ENCODE measurements at regions not wholly inside any gene's neighbourhood (a gene's known extent, or its start where the extent isn't known, plus 50 kb on each side); places are given as distances from the start of the nearest gene placed in this dataset.

GRCh38 chr5:5902678-5903646 is 475.4 kb downstream of the MED10 start:
- no peak for TF ChIP-seq NFIC (IDR thresholded peaks at IDR 0.05)
- TF ChIP-seq, protein P1, sequence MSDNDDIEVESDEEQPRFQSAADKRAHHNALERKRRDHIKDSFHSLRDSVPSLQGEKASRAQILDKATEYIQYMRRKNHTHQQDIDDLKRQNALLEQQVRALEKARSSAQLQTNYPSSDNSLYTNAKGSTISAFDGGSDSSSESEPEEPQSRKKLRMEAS (IDR thresholded peaks at IDR 0.05): no peak
- no peak for TF ChIP-seq TEAD4 (IDR thresholded peaks at IDR 0.05)
- no peak for TF ChIP-seq EGR1 (IDR thresholded peaks at IDR 0.05)
- no peak for TF ChIP-seq RAD21 (IDR thresholded peaks at IDR 0.05; ENCODE audit: low read depth)
- no peak for TF ChIP-seq TAF1 (IDR thresholded peaks at IDR 0.05; ENCODE audit: low read depth)
- no peak for TF ChIP-seq CREB1 (IDR thresholded peaks at IDR 0.05; ENCODE audit: low read depth)
- no peak for TF ChIP-seq CEBPB (IDR thresholded peaks at IDR 0.05)
- TF ChIP-seq, protein P2, sequence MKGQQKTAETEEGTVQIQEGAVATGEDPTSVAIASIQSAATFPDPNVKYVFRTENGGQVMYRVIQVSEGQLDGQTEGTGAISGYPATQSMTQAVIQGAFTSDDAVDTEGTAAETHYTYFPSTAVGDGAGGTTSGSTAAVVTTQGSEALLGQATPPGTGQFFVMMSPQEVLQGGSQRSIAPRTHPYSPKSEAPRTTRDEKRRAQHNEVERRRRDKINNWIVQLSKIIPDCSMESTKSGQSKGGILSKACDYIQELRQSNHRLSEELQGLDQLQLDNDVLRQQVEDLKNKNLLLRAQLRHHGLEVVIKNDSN (IDR thresholded peaks at IDR 0.05): no peak

DNA sequence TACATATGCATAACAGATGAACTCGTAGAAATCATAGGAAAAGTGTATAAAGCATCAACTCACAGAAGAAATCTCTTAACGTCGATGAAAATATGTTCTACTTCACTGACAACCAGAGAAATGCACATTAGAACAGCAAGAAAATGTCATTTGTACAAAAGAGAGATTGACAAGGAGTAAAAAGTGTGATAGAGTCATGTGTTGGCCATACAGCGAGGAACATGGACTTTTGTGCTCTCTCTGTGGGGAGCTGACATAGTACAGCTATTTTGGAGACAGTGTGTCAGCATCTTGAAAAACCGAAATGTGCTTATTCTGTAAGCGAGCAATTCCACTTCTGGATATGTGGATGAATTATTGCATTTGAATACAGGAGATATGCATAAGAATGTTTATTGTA is 477.9 kb downstream of the ICE1 start:
- TF ChIP-seq CREB1 (IDR thresholded peaks at IDR 0.05; ENCODE audit: low read depth): no peak
- TF ChIP-seq ZBTB7A (IDR thresholded peaks at IDR 0.05; ENCODE audit: low read depth): no peak
- TF ChIP-seq NFIC (IDR thresholded peaks at IDR 0.05): no peak
- TF ChIP-seq TEAD4 (IDR thresholded peaks at IDR 0.05): no peak
- no peak for TF ChIP-seq FOXM1 (IDR thresholded peaks at IDR 0.05; ENCODE audit: borderline replicate concordance, low read depth)
- no peak for TF ChIP-seq REST (IDR thresholded peaks at IDR 0.05; ENCODE audit: low read depth)
- no peak for TF ChIP-seq CEBPB (IDR thresholded peaks at IDR 0.05)
- TF ChIP-seq EGR1 (IDR thresholded peaks at IDR 0.05): no peak
- TF ChIP-seq RAD21 (IDR thresholded peaks at IDR 0.05; ENCODE audit: low read depth): no peak
- no peak for TF ChIP-seq TAF1 (IDR thresholded peaks at IDR 0.05; ENCODE audit: low read depth)
- no peak for TF ChIP-seq YY1 (IDR thresholded peaks at IDR 0.05; ENCODE audit: low read depth)
- no peak for TF ChIP-seq EP300 (IDR thresholded peaks at IDR 0.05; ENCODE audit: borderline replicate concordance)
- TF ChIP-seq, protein P2 (IDR thresholded peaks at IDR 0.05): no peak

DNA sequence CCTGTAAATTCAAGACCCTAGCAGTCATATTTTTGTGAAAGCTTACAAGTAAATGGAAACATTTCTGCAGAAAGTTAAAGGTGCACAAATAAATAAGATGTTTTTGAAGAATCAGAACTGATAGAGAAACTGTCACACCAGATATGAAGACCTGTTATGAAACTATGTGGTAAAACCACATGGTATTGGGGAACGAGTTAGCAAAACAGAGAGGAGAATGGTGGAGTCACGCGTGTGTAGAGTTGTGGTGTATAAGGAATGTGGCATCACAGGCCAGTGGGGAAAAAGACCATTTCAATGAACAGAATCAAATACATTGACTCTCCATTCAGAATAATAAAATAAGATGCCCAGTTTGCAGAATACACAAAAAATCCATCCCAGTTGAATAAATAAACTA is 477.2 kb downstream of the ICE1 start:
- TF ChIP-seq CEBPB (IDR thresholded peaks at IDR 0.05): no peak
- TF ChIP-seq YY1 (IDR thresholded peaks at IDR 0.05; ENCODE audit: low read depth): no peak
- TF ChIP-seq EGR1 (IDR thresholded peaks at IDR 0.05): no peak
- no peak for TF ChIP-seq NFIC (IDR thresholded peaks at IDR 0.05)
- no peak for TF ChIP-seq FOXM1 (IDR thresholded peaks at IDR 0.05; ENCODE audit: borderline replicate concordance, low read depth)
- TF ChIP-seq, protein P2 (IDR thresholded peaks at IDR 0.05): no peak
- TF ChIP-seq REST (IDR thresholded peaks at IDR 0.05; ENCODE audit: low read depth): no peak
- TF ChIP-seq RAD21 (IDR thresholded peaks at IDR 0.05; ENCODE audit: low read depth): no peak
- TF ChIP-seq ZBTB7A (IDR thresholded peaks at IDR 0.05; ENCODE audit: low read depth): no peak
- TF ChIP-seq, protein P1 (IDR thresholded peaks at IDR 0.05): no peak
- TF ChIP-seq EP300 (IDR thresholded peaks at IDR 0.05; ENCODE audit: borderline replicate concordance): no peak
- no peak for TF ChIP-seq TCF12 (IDR thresholded peaks at IDR 0.05; ENCODE audit: low read depth)
- TF ChIP-seq TEAD4 (IDR thresholded peaks at IDR 0.05): no peak

DNA sequence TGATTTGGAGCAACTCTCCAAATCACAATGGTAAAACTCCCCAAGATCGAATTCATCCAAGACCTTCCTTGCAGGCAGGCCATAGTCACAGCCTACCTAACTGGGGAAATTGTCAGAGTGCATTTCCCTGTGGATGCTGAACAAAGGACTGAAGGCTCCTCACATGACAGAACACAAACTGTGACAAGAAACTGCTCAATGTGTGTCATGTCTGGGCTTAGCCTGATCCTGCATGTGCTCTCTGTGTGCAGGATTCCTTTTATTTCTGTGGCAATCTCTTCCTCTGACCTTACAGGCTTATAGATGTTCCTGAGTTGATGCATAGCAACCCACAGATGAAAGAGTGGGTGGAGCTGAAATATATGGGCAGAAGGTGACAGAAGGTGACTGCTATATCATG is 465.8 kb downstream of the ICE1 start:
- TF ChIP-seq, protein P2 (IDR thresholded peaks at IDR 0.05): no peak
- TF ChIP-seq ZBTB7A (IDR thresholded peaks at IDR 0.05; ENCODE audit: low read depth) (no peak), CREB1 (IDR thresholded peaks at IDR 0.05; ENCODE audit: low read depth) (no peak), EP300 (IDR thresholded peaks at IDR 0.05; ENCODE audit: borderline replicate concordance) (no peak), CEBPB (IDR thresholded peaks at IDR 0.05) (no peak), TEAD4 (IDR thresholded peaks at IDR 0.05) (no peak), TCF12 (IDR thresholded peaks at IDR 0.05; ENCODE audit: low read depth) (no peak), TAF1 (IDR thresholded peaks at IDR 0.05; ENCODE audit: low read depth) (no peak), EGR1 (IDR thresholded peaks at IDR 0.05) (no peak), NFIC (IDR thresholded peaks at IDR 0.05) (no peak), YY1 (IDR thresholded peaks at IDR 0.05; ENCODE audit: low read depth) (no peak), REST (IDR thresholded peaks at IDR 0.05; ENCODE audit: low read depth) (no peak), RAD21 (IDR thresholded peaks at IDR 0.05; ENCODE audit: low read depth) (no peak), FOXM1 (IDR thresholded peaks at IDR 0.05; ENCODE audit: borderline replicate concordance, low read depth) (no peak)
- TF ChIP-seq, protein P1 (IDR thresholded peaks at IDR 0.05): no peak
